NCI-H2196 (cell line): ENCODE measurements at regions not wholly inside any gene's neighbourhood (a gene's known extent, or its start where the extent isn't known, plus 50 kb on each side); places are given as distances from the start of the nearest gene placed in this dataset.

Experiments used
- DNase-seq: peaks from one replicate; lab custom pipeline; 2025; ENCODE audit not compliant: unreplicated experiment; lab: John Stamatoyannopoulos, UW

DNA sequence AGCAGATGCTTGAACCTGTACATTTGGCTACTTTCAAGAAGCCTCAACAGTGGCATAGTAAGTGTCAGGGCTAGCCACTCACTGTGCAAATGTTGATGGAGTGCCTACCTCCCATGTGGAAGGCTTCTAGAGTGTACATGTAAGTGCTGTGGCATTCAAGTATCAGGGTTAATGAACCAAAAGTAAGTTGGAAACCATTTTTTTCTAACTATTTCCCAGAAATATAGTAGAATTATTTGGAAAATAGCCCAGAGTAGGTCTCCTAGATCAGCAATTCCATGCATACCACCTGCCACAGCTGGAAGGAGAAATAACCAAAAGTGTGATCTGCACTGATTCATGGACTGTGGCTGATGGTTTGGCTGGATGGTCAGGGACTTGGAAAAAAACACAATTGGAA is 53.3 kb downstream of the FOXD1 start:
- DNase-seq: no peak

DNA sequence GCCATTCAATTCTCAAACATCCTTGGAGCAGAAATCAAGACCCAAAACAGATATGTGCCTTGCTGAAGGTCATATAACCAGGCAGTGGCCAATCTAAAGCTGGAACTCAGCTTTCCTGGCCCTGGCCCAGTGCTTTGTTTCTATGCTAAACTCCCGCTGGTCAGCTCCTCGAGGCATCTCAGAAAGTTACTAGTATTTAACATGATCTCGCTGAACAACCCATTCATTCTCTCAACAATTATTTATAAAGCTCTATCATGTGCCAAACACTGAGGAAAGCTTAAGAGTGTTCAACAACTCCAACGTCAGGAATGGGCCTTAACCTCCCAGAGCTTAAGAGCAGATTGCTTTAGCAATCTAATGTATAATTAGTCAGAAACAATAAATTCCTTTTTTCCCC is 54.0 kb downstream of the FOXD1 start:
- no peak for DNase-seq

DNA sequence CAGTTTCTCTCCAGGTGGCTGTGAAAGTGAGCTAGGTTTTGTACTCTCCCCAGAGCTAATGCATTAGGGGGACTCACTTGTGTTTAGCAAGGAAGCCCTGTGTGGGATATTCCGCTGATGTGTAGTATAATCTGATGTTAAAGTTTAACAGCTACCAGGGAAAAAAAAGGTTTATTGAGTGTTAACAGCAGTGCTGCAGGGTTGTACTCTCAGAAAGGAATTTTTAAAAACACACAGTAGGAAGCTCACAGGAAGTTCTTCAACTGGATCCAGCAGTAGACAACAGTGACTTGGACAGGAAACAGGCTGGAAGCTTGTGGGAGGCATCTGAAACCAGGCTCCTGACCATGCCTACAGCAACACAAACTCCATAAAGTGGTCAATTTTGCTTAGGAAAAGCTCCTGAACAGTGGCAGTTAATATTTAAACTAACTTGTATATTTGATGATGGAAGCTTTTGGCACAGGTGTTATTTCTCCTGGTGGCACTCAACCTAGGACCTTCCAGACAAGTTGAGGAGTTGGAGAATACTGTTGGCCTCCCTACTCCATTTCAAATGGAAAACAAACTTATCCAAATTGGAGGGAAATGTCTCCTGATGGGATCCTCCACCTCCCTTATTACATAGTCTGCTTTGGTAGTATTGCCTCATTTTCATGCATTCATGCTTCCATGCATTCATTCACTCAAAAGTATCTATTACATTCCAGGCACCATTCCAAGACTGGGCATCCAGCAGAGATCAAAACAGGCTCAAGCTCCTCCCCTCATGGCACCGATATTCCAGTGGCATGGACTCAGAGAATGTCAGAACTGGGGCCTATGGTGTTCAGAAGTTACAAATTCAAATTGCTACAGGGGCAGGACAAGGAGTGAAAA is 54.7 kb downstream of the FOXD1 start:
- peak; percentile 2 for DNase-seq

DNA sequence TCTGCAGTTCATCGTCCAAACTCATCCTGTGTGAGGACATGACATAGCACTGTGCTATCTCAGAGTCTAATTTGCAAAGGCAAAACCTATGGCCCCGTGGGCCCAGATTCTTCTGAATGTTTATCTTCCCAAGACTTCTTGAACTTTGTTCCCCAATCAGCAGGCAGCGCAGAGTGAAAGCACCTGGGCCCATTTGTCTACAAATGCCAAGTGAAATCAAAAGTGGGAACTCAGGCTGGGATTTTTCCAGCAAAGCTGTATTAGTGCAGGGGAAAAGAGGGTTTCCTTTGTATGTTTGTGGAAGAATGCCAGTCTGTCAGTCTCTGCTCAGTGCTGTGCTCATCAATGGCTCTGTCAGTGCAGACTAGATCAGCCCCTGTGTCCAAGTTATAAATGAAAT is 55.8 kb downstream of the FOXD1 start:
- no peak for DNase-seq

DNA sequence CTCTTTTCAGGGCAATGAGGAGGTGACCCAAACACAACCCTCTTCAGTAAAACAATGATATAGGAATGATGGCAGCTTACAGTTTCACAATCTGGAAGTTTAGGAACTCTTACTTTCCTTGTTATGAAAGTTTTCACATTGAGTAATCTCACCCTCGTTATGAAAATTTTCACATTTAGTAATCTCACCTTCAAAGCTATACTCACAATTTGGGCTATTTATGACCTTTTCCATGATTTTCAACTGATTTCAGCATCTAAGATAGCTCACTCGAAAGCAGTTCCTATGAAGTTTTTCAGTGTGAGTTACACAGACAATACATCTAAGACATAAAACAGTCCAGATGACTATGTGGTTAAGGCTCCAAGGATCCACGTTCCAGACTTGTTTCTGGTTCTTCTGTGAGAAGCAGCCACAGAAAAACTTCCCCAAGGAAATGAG is 57.1 kb downstream of the FOXD1 start:
- no peak for DNase-seq

DNA sequence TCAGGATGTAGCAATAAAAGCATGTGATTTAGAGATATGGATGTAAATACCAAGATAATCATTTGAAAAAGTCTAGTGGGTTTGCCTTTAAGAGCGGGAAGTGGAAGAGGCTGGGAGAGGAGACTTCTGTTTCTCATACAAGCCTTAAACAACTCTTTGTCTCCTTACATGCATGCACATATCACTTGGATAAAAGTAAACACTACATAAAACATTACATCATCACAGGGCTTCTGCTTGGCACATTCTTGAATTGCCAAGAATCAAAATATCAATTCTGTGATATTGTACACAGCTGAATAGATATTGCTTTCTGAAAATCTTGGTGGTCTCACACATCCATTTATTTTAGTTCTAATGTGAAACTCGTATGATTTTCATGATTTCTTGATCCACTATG is 57.6 kb downstream of the FOXD1 start:
- no peak for DNase-seq

DNA sequence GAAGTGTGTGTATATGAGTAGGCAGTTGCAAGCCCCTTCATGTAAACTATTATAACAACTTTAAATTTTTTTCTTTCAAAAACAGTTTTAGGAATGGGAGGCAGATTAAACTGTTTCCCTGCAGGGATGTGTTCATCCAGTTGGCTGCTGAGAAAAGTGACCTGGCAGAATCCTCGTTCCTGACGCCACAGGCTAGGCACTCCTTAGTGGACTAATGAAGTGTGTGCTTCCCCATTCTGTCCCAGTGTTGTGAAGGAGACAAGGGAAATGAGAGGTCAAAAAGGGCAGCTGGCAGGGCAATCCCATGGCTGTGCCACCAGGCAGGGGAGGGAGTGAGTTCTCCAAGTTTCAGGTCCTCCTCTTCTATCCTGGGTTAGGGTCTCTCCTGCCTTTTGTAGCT is 59.8 kb downstream of the FOXD1 start:
- DNase-seq: no peak

DNA sequence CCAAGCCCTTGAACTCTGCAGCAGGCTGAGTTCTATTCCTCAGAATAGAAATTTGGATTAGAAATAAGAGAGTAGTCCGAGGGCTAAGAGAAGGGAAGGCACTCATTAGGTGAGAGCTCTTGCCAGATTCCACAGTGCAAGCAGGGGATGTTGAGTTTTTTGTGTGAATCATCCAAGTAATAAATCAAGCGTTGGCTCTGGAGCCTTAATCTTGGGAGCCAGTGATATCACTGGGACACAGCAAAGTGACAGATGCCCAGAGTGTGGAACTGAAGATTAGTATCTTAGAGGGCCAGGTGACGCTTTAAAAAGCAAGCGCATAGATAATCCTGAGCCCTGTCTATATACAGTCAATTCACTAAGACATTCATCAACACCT is 60.3 kb downstream of the FOXD1 start:
- no peak for DNase-seq

DNA sequence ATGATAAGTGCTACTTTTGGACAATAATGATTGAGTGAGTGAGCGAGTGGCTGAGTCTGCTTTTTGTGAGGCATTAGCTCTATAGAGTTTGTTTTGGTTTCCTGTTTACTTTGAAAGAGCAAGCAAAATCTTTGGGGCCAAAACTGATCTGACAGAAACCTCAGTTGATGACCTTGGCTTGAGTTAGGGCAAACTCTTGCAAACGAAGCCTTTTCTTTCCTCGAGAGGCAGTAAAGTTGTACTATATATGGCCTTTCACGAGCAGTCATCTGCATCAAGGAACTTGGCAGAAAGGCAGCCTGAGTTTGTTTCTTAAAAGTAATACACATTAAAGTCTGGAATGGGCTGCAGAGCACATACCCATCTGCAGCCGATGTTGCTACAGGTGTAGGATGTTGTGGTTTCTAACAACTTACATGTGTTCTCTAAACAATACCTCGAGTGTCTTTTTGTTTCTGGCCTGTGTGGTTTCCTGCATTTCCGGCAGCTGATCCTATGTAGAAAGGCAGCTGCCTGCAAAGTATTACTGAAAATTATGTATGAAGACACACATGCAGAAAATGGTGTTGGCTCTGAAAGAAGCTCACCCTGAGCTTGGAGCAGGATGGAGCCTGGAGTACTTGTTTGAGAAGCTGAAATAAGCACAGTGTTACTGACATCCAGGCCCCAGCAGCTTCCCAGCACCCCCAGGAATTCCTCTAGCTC is 60.8 kb downstream of the FOXD1 start:
- DNase-seq: peak; percentile 58

DNA sequence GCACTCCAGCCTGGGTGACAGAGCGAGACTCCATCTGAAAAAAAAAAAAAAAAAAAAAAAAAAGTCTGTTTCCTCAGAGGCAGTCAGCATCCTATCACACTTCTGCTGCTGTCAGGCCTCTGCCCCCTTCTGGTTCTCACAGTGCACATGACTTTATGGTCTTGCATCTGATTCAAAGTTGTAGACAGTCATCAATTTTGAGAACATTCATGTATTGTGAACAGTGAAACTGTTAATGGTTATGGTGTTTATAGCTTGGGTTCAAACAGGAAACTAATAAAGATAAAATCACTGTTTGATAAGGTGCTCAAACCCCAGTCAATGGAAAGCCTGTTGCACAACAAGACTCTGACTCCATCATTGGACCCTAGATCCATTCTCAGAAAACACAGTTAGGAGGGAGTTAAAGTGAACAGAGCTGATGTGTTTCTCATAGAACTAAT is 61.4 kb downstream of the FOXD1 start:
- DNase-seq: no peak

DNA sequence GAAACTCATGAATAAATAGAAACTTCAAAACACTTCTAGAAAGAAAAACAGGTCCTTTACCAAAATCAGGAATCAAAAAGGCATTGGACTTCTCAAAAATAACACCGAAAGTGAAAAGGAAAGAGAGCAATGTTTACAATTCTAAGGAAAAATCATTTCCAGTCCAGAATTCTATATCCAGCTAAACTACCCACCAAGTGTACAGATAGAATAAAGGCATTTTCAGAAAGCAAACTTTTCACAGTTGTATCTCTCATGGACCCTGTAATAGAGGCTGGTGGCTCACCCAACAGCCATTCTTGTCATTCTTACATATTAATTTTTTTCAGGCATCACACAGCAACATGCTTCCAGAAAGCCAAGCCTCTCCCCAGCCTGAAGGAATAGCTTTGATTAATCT is 63.7 kb downstream of the FOXD1 start:
- no peak for DNase-seq

DNA sequence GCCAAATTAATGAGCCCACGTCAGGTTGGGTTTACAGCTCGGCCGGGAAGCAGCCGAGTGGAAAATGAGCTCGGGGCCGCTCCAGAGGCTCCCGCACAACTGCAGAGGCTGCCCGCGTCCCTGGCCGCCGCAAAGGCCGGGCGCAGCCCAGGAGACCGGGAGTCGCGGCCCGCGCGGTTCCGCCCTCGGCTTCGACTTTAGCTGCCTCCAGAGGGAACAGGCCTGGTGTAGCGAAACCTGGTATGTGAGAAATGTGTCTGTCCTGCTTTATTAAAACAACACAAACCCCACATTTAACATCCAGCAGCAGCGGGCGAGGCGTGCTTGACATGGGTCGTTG is 66.2 kb downstream of the FOXD1 start:
- DNase-seq: no peak

DNA sequence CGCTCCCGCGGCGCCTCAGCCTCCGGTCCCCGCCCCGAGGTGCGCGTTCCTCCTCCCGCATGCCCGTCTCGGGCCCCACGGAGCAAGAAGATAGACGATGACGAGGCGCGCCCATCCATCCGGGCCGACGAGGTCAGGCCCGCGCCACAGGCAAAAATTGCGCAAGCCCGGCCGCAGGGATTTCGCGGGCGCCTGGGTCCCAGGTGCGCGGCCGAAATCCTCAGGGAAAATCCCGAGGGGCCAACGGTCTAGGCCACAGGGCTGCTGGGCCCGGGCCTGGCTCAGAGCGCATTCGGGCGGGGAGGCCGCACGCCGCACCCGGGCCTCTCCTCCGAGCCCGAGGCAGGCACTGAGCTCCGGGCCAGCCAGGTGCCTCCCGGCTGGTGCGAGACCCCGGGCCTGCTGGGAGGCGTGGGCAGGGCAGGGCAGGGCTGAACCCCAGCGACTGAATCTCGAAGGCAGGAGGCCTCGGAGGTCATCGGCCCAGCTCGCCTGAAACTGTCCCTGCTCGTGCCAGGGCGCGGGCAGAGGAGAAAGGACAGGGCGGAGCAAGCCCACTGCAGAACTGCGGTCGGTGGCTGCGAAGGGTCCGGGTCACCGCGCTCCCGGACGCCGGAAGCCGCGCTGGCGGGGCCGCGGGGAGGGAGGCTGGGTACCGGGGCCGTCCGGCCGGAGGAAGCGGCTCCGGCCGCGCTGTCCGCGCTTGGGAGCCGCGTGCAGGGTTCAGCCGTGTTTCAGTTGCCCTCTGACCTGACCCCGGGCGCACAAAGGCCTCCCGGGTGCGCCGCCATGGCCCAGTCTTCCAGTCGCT is 66.8 kb downstream of the FOXD1 start:
- no peak for DNase-seq

DNA sequence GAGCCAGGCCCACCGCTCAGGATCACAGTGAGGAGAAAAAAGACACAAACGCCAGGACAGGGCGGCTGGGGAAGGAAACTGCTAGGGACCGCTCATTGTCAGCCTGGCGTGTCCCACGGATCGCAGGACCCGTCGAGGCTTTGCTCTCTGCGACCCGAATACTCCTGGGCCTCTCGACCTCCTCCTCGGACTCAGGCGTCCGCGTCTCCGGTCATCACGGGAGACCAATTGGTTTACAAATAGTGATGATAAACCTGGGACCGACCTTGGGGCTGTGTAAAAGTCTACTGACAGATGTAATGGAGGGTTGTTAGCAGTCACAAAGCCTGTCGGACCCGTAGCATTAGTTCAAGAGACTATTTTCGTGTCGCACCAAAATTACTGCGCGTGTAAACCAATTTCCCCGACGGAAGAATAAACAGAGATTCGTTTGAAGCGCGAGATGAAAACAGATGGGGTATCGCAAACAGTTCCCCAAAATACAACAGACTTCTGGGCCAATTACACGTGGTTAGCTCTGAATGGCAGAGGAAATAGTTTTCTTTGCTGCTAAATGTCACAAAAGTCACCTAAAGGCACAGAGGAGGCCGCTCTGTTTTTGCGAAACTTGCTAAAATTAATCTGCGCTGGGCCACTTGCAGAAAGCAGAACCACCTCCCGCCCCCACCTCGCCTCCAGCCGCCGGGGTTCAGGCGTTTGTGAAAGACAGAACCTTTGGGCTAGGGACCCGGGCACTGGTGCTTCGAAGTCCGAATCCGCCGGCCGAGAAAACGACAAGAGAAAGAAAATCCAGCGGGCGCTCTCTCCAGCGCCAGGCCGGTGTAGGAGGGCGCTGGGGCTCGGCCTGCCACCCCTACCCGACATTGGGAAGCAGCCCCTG is 67.6 kb downstream of the FOXD1 start:
- DNase-seq: no peak

DNA sequence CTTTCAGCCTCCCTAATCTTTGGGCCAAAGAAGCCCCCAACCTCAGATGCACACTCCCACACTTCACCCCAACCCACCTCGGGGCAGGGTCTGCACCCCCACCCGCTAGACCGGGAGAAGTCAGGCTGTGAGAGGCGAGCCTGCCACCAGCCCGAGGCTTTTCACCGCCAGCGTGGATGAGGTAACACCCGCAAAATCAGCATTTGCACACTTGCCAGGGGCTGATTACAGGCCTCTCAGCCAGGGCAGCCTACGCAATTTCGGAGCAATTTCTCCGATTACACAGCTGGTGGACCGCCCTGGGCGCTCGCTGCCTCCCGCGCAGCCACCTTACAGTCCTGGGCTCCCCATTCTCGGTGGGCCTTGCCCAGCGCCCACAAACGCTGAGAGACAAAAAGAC is 68.5 kb downstream of the FOXD1 start:
- no peak for DNase-seq

DNA sequence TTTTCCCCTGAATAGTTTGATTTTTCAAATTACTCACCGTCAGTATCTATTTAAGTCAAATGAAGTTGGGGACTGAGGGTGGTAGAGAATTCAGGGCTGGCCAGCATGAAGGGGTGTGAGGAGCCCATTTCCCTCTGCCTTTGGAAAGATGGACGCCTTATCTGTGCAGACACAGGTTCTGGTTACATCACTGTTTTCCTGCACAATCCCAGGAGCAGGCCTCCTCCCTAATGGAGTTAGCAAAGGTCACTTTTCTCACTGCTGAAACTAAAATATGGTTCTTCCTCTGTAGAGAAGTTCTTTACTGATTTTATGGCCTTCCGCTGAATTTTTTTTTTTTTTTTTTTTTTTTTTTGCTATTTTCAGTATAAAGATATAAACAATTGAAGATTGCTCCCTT is 69.1 kb downstream of the FOXD1 start:
- DNase-seq: no peak

DNA sequence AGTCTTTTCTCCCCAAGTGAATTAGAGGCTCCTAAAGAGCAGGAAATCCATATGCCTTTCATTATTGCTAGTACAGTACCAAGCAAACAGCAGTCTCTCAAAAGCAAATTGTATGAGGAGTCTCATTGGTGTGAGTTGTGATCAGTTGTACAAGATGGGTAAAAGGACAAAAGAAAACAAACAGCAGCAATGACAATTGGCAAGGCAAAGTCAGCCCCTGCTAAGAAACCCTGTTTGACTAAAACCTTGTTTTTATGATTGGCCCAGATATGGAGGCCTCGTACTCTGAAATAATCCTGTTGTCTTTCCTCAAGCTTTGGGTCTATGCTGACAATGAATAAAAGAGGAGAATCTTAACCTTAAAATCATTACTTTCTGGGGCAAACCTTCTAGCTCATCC is 69.8 kb downstream of the FOXD1 start:
- DNase-seq: no peak

DNA sequence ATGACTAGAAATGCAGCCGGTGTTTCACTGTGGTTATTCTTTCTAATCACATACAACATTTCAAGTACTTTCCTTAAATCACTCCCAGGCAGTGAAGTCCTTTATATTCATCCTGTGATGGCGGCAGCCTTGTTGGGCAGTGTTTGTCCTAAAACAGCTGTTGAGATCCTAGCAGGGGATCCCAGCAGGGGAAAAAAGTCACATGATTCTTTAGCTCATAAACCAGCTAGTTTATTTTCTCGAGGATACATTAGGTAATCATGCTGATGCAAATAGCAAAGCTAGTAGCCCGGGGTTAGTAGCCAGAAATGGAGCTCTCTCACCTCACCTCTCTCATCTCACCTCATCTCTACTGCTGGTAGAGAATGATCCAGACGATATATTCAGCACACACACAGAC is 70.5 kb downstream of the FOXD1 start:
- DNase-seq: no peak

DNA sequence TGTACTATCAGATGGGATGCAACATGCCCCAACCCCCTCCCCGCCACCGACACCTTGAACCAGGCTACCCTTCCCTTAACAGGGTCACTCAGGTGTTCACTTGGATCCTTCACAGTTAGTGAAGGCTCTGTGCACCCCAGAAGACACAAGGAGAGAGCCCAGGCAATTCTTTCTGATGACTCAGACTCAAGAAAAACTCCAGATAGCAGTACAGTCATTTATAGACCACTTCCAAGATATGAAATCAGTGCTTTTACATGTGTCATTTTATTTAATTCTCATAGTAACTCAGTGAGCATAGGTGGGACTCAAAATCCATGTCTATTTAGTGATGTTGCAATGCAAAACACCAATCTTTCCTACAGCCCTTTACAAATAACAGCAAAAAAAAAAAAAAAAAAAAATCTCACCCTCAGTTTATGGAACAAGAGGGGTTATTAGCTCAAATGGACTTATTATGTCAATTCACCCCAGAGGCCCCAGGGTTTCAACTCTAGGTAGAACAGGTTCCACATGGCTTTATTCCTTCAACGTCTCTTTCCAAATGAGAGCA is 71.9 kb downstream of the FOXD1 start:
- no peak for DNase-seq

DNA sequence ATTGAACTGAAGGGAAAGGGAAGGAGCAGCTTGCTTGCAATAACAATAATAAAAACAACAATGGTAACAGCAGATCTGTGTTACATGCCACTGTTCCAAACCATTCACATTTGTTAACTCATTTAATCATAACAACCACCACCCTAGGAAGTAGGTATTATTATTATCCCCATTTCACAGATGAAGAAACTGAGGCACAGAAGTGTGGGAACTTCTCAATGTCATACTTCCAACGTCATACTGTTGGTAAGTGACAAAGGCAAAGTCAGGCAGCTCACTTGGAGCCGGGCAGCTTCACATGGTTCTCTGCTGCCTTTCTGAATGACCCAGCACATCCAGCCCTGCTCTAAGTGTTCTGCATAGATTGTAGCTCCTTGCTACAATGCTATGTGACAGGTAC is 72.6 kb downstream of the FOXD1 start:
- no peak for DNase-seq

DNA sequence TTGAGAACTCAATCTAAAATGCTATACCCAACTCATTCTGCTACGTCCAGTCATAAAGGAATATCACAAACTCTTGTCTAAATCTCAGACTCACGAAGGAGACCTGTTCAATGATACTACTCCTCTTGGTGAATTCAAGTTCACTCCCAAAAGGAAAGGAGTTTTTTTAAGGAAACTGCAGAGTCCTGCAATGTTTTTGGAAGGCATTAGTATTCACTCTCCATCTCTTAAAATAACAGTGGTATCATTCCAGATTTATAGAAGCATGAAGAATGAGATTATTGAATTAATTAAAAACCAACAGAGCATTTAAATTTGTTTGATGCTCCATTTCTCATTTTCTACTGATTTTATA is 73.4 kb downstream of the FOXD1 start:
- no peak for DNase-seq
